SH-SY5Y (cell line): ENCODE measurements at regions not wholly inside any gene's neighbourhood (a gene's known extent, or its start where the extent isn't known, plus 50 kb on each side); places are given as distances from the start of the nearest gene placed in this dataset.

Experiments
- GATA2 ChIP-seq: IDR thresholded peaks from 2 replicates; pipeline ENCODE4 v1.6.1; 2011; ENCODE audit warnings: mild to moderate bottlenecking, low read depth, low read length
- GATA3 ChIP-seq: IDR thresholded peaks from 2 replicates; pipeline ENCODE4 v1.6.1; 2011; ENCODE audit warnings: low read depth, mild to moderate bottlenecking, low read length, moderate library complexity

- TF ChIP-seq GATA2 (no peak), GATA3 (no peak)
Observed at GRCh38 chr4:107276052-107276451, 239.9 kb upstream of the DKK2 start.
